HG02885 (cell line): ENCODE measurements at regions not wholly inside any gene's neighbourhood (a gene's known extent, or its start where the extent isn't known, plus 50 kb on each side); places are given as distances from the start of the nearest gene placed in this dataset.

Source experiments
- ATAC-seq: cut with Tn5 transposase; IDR thresholded peaks from one replicate; pipeline ENCODE4 v1.9.1; 2021; ENCODE audit warnings: mild to moderate bottlenecking; ENCODE audit not compliant: unreplicated experiment, poor library complexity

DNA sequence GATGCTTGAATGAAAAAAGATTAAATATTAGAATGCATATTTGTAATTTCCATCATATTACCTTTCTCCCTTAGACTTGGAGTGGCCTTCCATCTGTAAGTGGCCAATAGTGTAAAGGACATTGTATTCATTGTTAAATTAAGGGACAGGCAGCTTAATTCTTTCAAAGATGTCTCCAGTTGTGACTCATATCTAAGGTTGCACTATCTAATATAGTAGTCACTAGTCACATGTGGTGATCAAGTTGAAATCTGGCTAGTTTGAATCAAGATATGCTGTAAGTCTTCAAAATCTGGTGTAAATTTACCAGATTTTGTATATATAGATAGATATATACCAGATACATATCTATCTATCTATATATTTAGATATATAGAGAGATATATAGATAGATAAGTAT is 52.4 kb upstream of the AGPS start:
- ATAC-seq: no peak

- no peak for ATAC-seq
Observed at GRCh38 chr2:177342736-177343135, 49.8 kb upstream of the AGPS start.
